Right lung (tissue), 2 donors: ENCODE measurements at regions not wholly inside any gene's neighbourhood (a gene's known extent, or its start where the extent isn't known, plus 50 kb on each side); places are given as distances from the start of the nearest gene placed in this dataset.

Source experiments
- DNase-seq, 2 donors: peaks; one replicate each; pipeline ENCODE4 v3.0.0-alpha.2; 2013

DNA sequence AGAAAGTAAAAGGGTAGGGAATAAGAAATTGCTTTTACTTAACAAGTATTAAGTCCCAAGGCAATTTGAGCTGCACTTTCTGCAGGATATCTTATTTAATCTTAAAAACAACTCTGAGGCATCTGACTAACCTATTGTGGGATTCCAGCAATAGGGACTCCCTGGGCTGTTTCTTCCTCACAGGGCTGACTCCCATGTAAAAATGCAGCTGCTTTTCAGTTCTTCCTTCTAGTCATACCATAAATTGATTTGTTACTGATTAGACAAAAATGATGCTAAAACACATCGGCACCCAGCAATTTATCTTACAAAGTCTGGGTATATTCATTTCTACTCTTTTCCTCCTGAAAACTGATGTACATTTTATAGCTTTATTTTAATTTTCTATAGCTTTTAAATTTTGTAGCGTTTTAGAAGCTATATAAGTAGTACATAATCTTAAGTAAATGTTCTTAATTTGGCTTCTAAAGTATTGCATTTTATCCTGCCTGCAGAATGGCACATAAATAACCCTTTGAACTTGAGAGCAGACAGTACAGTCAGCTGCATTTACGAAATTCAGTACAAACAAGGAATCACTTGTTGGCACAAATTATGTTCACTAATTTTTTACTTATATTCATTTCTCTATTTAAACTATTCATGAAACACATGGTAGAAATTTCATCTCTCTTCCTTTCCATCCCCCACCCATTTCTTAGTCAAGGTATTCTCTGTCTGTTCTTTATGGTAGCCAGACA lies 102.4 kb upstream of the FRY start:
- DNase-seq: no peak

DNA sequence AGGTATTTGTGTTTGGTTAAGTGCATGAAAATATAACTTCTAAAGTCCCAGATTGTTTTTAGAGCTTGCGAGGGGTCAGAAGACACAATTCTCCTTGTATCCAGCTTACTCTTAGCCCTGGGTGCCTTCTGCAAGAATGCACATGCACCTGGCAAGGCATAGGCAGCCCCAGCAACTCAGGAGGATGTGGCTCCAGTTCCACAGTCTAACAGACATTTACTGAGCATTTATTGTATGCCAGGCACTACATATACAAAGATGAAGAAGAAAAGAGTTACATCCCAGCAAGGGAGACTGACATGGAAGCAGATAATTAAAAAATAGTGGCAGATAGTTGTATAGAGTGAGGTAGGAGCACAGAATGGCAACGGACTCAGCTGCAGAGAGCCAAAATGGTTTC lies 101.1 kb upstream of the FRY start:
- no peak for DNase-seq

- no peak for DNase-seq
These were observed 100.6 kb upstream of the FRY start for GRCh38 chr13:31930901-31931522.

GRCh38 chr13:31937436-31937835 lies 94.1 kb upstream of the FRY start:
- DNase-seq: no peak

DNA sequence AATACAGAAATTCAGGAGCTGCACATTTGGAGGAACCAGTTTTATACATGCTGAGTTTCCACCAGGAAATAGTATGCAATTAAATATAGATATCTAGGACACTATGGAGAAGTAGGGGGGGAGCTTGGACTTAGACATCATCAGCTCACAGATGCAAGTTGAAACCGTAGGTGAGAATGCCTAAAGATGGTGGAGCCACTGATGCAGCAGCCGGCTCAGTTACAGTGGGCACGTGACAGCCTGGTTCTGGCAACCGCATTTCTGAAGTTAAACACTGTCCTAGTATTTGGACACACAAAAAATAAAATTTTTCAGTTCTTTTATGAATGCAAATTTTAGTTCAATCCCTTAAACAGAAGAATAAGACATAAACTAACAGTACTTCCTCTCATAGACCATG lies 91.5 kb upstream of the FRY start:
- DNase-seq: no peak

- no peak for DNase-seq
These were observed 88.0 kb upstream of the FRY start for GRCh38 chr13:31943591-31943990.

DNA sequence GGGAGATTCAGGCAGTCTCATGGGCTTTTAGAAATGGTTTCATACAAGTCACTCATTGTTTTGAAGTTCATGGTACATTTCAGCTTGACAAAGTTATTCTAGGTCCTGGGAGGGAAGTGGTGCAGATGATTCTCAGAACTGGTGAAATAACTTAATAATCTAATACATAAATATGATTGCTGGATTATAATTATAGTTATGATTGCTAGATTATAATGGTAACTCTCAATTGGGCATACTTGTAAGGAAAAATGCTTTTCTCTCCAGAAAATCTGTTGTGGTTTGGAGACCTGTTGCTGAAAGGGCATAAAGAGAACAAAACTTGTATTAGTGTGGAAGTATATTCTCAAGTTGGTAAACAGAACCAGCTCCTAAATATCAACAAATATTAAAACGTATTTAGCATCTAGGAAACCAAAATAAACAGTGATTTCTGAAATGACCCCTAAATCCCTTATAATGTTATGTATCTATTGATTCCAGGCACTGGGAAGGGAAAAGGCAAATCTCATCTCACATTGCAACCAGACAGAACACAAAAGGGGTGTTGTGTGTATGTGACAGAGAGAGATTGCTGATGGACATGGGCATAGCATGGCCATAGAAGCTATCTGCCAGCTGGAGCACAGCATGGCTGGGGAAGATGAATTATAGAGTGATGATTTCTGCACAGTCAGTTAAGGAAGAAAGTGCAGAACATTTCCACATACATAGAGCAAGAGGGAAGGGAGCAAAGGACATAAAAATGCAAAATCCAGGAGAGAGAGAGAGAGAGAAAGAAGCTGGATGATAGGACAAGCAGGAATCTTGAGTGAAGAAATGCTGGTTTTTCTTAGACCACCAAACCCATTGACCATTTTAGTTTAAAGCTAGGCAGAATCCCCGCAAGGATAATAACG lies 87.1 kb upstream of the FRY start:
- no peak for DNase-seq

- DNase-seq: no peak
These were observed 86.2 kb upstream of the FRY start for GRCh38 chr13:31945202-31945961.

GRCh38 chr13:31946091-31946770 lies 85.3 kb upstream of the FRY start:
- no peak for DNase-seq

GRCh38 chr13:31947105-31947504 lies 84.5 kb upstream of the FRY start:
- no peak for DNase-seq

DNA sequence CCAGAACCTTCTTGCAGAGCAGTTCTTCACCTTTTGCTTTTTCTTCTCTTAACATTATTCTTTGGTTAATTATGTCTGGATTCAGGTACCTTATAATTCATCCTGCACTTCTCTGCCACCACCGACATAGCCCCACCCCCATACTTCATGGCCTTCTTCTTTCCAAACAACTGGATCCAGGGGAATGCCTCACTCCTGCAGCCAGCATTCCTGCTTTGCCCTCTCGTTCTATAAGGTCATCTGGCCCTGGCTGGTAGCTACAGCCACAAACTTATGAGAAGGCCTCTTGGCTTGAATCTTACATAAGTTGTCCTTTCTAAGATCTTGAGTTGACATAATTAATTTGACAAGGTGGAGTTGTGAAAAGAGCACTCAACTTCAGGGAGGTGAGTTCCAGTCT lies 84.1 kb upstream of the FRY start:
- no peak for DNase-seq

DNA sequence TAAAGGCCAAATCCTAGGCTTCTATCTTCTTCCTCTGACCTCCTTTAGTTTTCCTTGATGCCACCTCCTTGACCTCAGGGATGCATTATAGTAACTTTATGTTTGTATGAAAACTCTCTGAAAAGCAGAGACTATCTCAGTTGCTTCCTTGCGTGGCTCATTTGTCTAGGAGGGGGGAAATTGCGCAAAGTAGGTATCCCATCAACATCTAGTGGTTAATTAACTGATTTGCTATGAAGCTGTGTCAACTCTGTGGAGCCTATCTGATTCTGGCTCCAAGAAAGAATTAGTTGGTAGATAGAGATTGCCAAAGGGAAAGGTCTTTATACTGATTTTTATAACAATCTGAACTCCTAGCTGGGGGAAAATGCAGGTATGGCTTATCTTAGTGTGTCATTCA lies 82.1 kb upstream of the FRY start:
- no peak for DNase-seq

- DNase-seq: no peak
These were observed 81.3 kb upstream of the FRY start for GRCh38 chr13:31950111-31950815.

- no peak for DNase-seq
These were observed 80.3 kb upstream of the FRY start for GRCh38 chr13:31951215-31951678.

DNA sequence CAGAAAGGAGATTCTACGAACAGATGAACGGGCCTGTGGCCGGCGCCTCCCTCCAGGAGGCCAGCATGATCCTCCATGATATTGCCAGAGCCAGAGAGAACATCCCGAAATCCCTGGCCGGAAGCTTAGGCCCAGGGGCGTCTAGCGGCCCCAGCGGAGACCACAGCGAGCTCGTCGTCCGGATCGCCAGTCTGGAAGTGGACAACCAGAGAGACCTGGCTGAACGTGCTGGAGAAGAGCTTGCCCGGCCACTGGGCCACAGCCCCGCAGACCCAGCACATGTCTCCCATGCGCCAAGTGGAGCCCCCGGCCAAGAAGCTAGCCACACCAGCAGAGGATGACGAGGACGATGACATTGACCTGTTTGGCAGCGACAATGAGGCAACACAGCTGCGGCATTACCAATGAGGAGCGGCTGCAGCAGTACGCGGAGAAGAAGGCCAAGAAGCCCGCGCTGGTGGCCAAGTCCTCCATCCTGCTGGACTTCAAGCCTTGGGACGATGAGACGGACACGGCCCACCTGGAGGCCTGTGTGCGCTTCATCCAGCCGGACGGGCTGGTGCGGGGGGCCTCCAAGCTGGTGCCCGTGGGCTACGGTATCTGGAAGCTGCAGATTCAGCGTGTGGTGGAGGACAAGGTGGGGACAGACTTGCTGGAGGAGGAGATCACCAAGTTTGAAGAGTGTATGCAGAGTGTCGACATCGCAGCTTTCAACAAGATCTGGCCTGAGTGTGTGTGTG lies 78.8 kb upstream of the FRY start:
- no peak for DNase-seq

DNA sequence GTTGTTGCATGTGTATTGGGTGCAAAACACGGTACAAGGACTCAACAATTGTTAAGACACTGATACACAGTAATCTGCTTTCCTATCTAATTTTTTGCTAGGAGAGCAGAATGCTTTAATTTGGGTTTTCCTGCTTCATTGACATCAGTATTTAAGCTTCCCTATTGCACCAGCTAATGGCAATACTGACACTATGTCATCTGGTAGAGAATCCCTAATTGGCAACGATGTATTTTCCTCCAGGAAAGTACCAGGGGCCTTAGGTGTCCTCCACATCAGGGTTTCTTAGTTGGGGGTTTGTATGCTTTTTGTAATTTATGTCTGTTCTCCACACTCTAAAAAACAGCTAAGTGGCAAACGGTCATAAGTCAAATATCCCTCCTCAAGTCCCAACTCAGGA lies 76.5 kb upstream of the FRY start:
- DNase-seq: no peak

- DNase-seq: no peak
These were observed 75.8 kb upstream of the FRY start for GRCh38 chr13:31955741-31956140.

DNA sequence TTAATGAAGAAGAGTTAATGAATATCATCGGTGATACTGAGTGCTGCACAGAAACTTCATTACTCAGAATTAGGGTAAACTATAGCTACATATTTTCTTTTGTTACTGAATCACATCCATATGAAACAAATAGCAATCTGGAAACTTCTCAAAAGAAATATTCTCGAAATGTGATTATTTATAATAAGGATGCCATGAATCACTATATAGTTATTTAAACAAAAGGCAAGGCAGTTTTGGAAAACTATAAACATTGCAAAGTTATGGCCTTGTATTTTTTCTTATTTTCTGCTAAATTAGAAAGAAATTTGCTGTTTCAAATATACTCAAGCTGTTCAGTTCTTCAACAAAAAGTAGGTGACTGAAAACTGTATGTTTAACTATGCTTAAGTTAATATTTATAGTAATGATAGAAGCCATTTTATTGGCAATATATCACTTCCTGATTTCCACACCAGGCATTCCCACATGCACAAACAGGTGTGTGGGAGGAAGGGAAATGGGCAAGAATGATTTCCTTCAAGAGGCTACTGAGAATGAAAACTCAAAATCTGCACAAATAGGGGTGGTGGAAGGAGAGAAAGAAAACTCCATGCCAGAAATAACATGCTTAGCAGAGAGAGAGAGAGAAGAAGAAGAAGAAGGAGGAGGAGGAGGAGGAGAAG lies 74.5 kb upstream of the FRY start:
- DNase-seq: no peak

DNA sequence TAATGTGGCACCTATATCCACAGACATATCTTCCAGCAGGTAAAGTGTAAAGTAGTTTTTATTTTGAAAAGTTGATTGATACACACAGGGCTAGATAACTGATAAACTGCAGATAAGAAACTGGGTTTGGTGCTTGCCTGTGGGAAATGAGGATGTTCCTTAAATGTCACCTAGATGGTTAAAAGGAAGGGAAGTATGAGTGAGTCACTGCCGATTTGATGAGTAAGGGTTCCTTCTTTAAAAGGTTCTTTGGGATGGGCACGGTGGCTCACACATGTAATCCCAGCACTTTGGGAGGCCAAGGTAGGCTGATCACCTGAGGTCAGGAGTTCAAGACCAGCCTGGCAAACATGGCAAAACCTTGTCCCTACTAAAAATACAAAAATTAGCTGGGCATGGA lies 73.8 kb upstream of the FRY start:
- DNase-seq: no peak
